K562 (cell line): ENCODE measurements at regions not wholly inside any gene's neighbourhood (a gene's known extent, or its start where the extent isn't known, plus 50 kb on each side); places are given as distances from the start of the nearest gene placed in this dataset.

Source experiments
- ATAC-seq: fragments of 200-7000 bp; cut with Tn5 transposase; 3 replicates; pipeline ENCODE4 v1.9.1; 2020; ENCODE audit warnings: moderate library complexity
- BruUV-seq: library from RNA; stranded (reverse); fragments of 400-500 nt; replicated peaks from 2 replicates; lab custom pipeline; 2021; lab: Mats Ljungman, UMichigan
- CTCF ChIA-PET: fragments of 300-600 bp; formaldehyde crosslinking; extraction: SDS; loops from one replicate; lab custom pipeline; 2021; ENCODE audit warnings: low intra/inter-chr PET ratio; lab: Yijun Ruan, JAX
- POLR2A ChIA-PET: fragments of 300-600, 350-650 bp; sonication (Branson Sonifier 250); formaldehyde crosslinking; extraction: SDS; loops from one replicate; lab custom pipeline; 2021; ENCODE audit warnings: antibody characterized with exemption, inconsistent platforms; lab: Yijun Ruan, JAX
- DNase-seq, 4 experiments: peaks; one replicate each; pipeline versions ENCODE4 v3.0.0 to v3.0.0-alpha.2; 2011 to 2018; ENCODE audit warnings: low spot score in 3 of 4, mixed read lengths in 3 of 4; ENCODE audit errors: extremely low read depth in 1 of 4
- FAIRE-seq: peaks from 2 replicates; lab custom pipeline; 2011; peaks lifted over from hg19 to GRCh38; lab: Jason Lieb, UNC
- H2AFZ ChIP-seq: 2 replicates; pipeline ENCODE4 v1.6.0; 2011; ENCODE audit warnings: low read depth, low read length, control low read depth, inconsistent platforms
- H3K27ac ChIP-seq: fragments of 200-600 bp; 3 replicates; pipeline ENCODE4 v1.8.0; 2011; ENCODE audit warnings: low read depth, mild to moderate bottlenecking, control low read depth, inconsistent platforms, low read length, moderate library complexity, mixed read lengths; ENCODE audit errors: extremely low read depth
- H3K27me3 ChIP-seq, 2 experiments: fragments of 300-600 bp in 1 of 2; 2 replicates in 1 of 2; 3 replicates in 1 of 2; pipeline versions ENCODE4 v1.6.0 to v1.8.0; 2011; ENCODE audit warnings: inconsistent platforms in 2 of 2, low read length in 2 of 2, mild to moderate bottlenecking in 1 of 2, mixed read lengths in 1 of 2, moderate library complexity in 1 of 2; ENCODE audit not compliant: control insufficient read depth in 2 of 2, insufficient read depth in 2 of 2
- H3K36me3 ChIP-seq: fragments of 300-600 bp; 3 replicates; pipeline ENCODE4 v1.8.0; 2011; ENCODE audit warnings: mild to moderate bottlenecking, low read length, inconsistent platforms; ENCODE audit not compliant: control insufficient read depth, insufficient read depth
- H3K4me1 ChIP-seq, 2 experiments: fragments of 200-600 bp in 1 of 2; replicated peaks in 1 of 2; 2 replicates in 1 of 2; 3 replicates in 1 of 2; pipeline versions ENCODE4 v1.5.1 to v1.8.0; 2011; ENCODE audit warnings: inconsistent platforms in 2 of 2, low read length in 2 of 2, mild to moderate bottlenecking in 1 of 2, mixed read lengths in 1 of 2, moderate library complexity in 1 of 2; ENCODE audit not compliant: control insufficient read depth in 2 of 2, insufficient read depth in 2 of 2
- H3K4me2 ChIP-seq: 2 replicates; pipeline ENCODE4 v1.6.1; 2011; ENCODE audit warnings: low read length, control low read depth, inconsistent platforms, mixed read lengths; ENCODE audit not compliant: insufficient read depth
- H3K4me3 ChIP-seq: fragments of 200-600 bp; sonication (generic), shearing (Covaris generic); 2 replicates; pipeline ENCODE4 v1.5.1; 2016; ENCODE audit warnings: control low read depth, inconsistent platforms
- H3K79me2 ChIP-seq: fragments of 200-600 bp; 3 replicates; pipeline ENCODE4 v1.8.0; 2011; ENCODE audit warnings: low read length, inconsistent platforms; ENCODE audit not compliant: control insufficient read depth, insufficient read depth
- H3K9ac ChIP-seq, 2 experiments: 2 replicates each; pipeline versions ENCODE4 v1.6.0 to v1.6.1; 2011; ENCODE audit warnings: low read depth in 2 of 2, low read length in 2 of 2, control low read depth in 1 of 2, inconsistent platforms in 1 of 2, mild to moderate bottlenecking in 1 of 2, mixed read lengths in 1 of 2; ENCODE audit not compliant: insufficient read depth in 1 of 2
- H3K9me1 ChIP-seq: one replicate; pipeline ENCODE4 v1.6.0; 2011; ENCODE audit warnings: inconsistent platforms, mild to moderate bottlenecking, low read length, moderate library complexity; ENCODE audit not compliant: control insufficient read depth, insufficient read depth
- H3K9me3 ChIP-seq: replicated peaks from 2 replicates; pipeline ENCODE4 v1.5.1; 2011; ENCODE audit warnings: low read depth, low read length, inconsistent platforms; ENCODE audit not compliant: control insufficient read depth, insufficient read depth
- H4K20me1 ChIP-seq: replicated peaks from 2 replicates; pipeline ENCODE4 v1.6.1; 2011; ENCODE audit warnings: low read length, inconsistent platforms, mixed read lengths; ENCODE audit not compliant: control insufficient read depth, insufficient read depth
- CBX8 ChIP-seq: fragments of 200-600 bp; sonication (generic); IDR thresholded peaks from 2 replicates; pipeline ENCODE4 v1.6.1; 2012; ENCODE audit warnings: borderline replicate concordance, mixed run types, low read depth, mild to moderate bottlenecking, moderate library complexity, mixed read lengths, low read length, control low read depth, inconsistent platforms; ENCODE audit not compliant: poor library complexity, severe bottlenecking; ENCODE audit errors: extremely low read depth
- KAT8 ChIP-seq: fragments of 450-650 bp; IDR thresholded peaks from 2 replicates; pipeline ENCODE4 v1.6.1; 2016; ENCODE audit warnings: low read depth, mild to moderate bottlenecking
- KDM4B ChIP-seq, 2 experiments: fragments of 450-650 bp in 1 of 2; sonication (generic) in 1 of 2; IDR thresholded peaks; 2 replicates each; pipeline ENCODE4 v1.6.1; 2016 to 2017; ENCODE audit warnings: borderline replicate concordance in 2 of 2, antibody characterized with exemption in 1 of 2, low read depth in 1 of 2, mild to moderate bottlenecking in 1 of 2
- MCM5 ChIP-seq: fragments of 450-650 bp; IDR thresholded peaks from 2 replicates; pipeline ENCODE4 v1.6.1; 2016; ENCODE audit warnings: low read depth
- NEUROD1 ChIP-seq: fragments of 150-350 bp; IDR thresholded peaks from 2 replicates; pipeline ENCODE4 v1.6.1; 2014; ENCODE audit warnings: borderline replicate concordance, low read length, low read depth; ENCODE audit not compliant: partially characterized antibody
- POLR2A ChIP-seq: fragments of 450-650 bp; conservative IDR thresholded peaks from 2 replicates; pipeline ENCODE4 v1.6.1; 2016
- SIN3A ChIP-seq, 2 experiments: fragments of 150-350 bp in 1 of 2; IDR thresholded peaks; 2 replicates each; pipeline ENCODE4 v1.6.1; 2011 to 2016; ENCODE audit warnings: borderline replicate concordance in 2 of 2, low read depth in 2 of 2, low read length in 2 of 2, mild to moderate bottlenecking in 2 of 2, moderate library complexity in 2 of 2; ENCODE audit not compliant: control insufficient read depth in 1 of 2
- ZKSCAN3 ChIP-seq: fragments of 250-450 bp; sonication (Bioruptor Pico); IDR thresholded peaks from 2 replicates; pipeline ENCODE4 v1.4.0; 2020
- ZNF224 ChIP-seq: sonication (generic); formaldehyde crosslinking; IDR thresholded peaks from 2 replicates; pipeline ENCODE4 v1.8.0; 2022; ENCODE audit warnings: mild to moderate bottlenecking, missing genetic modification reagents
- ZNF277 ChIP-seq: fragments of 250-450 bp; sonication (Bioruptor Pico); IDR thresholded peaks from 2 replicates; pipeline ENCODE4 v1.8.0; 2022; ENCODE audit warnings: inconsistent platforms, mild to moderate bottlenecking, moderate library complexity, borderline replicate concordance
- ZNF311 ChIP-seq: fragments of 250-450 bp; sonication (Bioruptor Pico); IDR thresholded peaks from 2 replicates; pipeline ENCODE4 v1.4.0; 2020; ENCODE audit warnings: mild to moderate bottlenecking, moderate library complexity
- WGBS: fragments of 100-300 bp; shearing (Covaris generic); methylation state at CpG from one replicate; pipeline ENCODE4 v1.1.6; 2016; ENCODE audit warnings: low coverage, mixed read lengths; ENCODE audit not compliant: insufficient coverage; ENCODE audit errors: missing lambda C conversion rate; 5-methylcytosine and 5-hydroxymethylcytosine counted together
- in situ Hi-C: fragments of 300-500 bp; cut with MboI; formaldehyde crosslinking; loops from 4 replicates; pipeline ENCODE4 v1.15.0; 2018; ENCODE audit warnings: inconsistent platforms, mixed read lengths
- intact Hi-C: fragments of 100-400 bp; cut with micrococcal nuclease; formaldehyde crosslinking; loops from 2 replicates; pipeline ENCODE4 v1.14.2; 2022

GRCh38 chr6:151164383-151164782 is 75.4 kb upstream of the AKAP12 start:
- Histone ChIP-seq H4K20me1 (no peaks in the 10 kb centered on the region), H3K27me3 (peaks cover 34 to 60% of the 10 kb centered on the region in 2 experiments), H3K9me1 (no peaks in the 10 kb centered on the region), H3K9ac (no peak overlapping the region), H2AFZ (no peak overlapping the region), H3K27ac (no peak overlapping the region), H3K36me3 (no peaks in the 10 kb centered on the region), H3K4me1 (no peaks in the 10 kb centered on the region), H3K4me2 (no peak overlapping the region), H3K79me2 (no peaks in the 10 kb centered on the region), H3K4me3 (no peak overlapping the region), H3K9me3 (no peaks in the 10 kb centered on the region)
- POLR2A ChIA-PET = interaction anchor here (0.6 to 0.7 kb wide), 2 partner anchors 148 to 1823 kb away, joined by 3 read pairs; no protein-coding TSS in a partner anchor
- CTCF ChIA-PET = no interaction called here
- ATAC-seq (no peak), DNase-seq (no peak), FAIRE-seq (no peak)
- in situ Hi-C loops = no loop called here
- BruUV-seq = no TSS peak
- TF ChIP-seq SIN3A (IDR thresholded peaks at IDR 0.05; ENCODE audit: borderline replicate concordance in 2 of 2, control insufficient read depth in 1 of 2, low read depth in 2 of 2, low read length in 2 of 2) (no peak), CBX8 (no peak), ZKSCAN3 (CRISPR knock-in tag) (no peak), ZNF277 (CRISPR knock-in tag) (no peak), MCM5 (no peak), KAT8 (no peak), NEUROD1 (no peak), POLR2A (no peak), ZNF311 (CRISPR knock-in tag) (no peak), KDM4B (IDR thresholded peaks at IDR 0.05; ENCODE audit: borderline replicate concordance in 2 of 2, low read depth in 1 of 2) (no peak), ZNF224 (no peak)
- intact Hi-C loops = no loop called here
- WGBS = 6% methylated on average over 7 of the region's 7 CpGs
